HG02610 (cell line): ENCODE measurements at regions not wholly inside any gene's neighbourhood (a gene's known extent, or its start where the extent isn't known, plus 50 kb on each side); places are given as distances from the start of the nearest gene placed in this dataset.
A peak's percentile ranks its signal among the peaks of the same experiment; 100 is the strongest.
"Not testable (repeated sequence)": the region's sequence is repeated elsewhere in the genome, so short reads cannot be mapped to it uniquely, and the experiment has no call there.

Source experiments
- ATAC-seq: cut with Tn5 transposase; IDR thresholded peaks from one replicate; pipeline ENCODE4 v1.9.1; 2021; ENCODE audit warnings: mild to moderate bottlenecking, moderate library complexity; ENCODE audit not compliant: unreplicated experiment

GRCh38 chrX:75873993-75874392 is 88.9 kb upstream of the MAGEE2 start:
- no peak for ATAC-seq

- ATAC-seq: no peak
These were observed 98.4 kb upstream of the MAGEE2 start for GRCh38 chrX:75883446-75883845.

- ATAC-seq: no peak
These were observed 102.8 kb upstream of the MAGEE2 start for GRCh38 chrX:75887833-75888232.

- ATAC-seq: no peak
These were observed 107.7 kb upstream of the MAGEE2 start for GRCh38 chrX:75892749-75893148.

- no peak for ATAC-seq
These were observed 108.2 kb upstream of the MAGEE2 start for GRCh38 chrX:75893281-75893680.

GRCh38 chrX:75911716-75912115 is 126.7 kb upstream of the MAGEE2 start:
- ATAC-seq: no peak

GRCh38 chrX:75957107-75957610 is 172.1 kb upstream of the MAGEE2 start:
- ATAC-seq: no peak

- ATAC-seq: not testable (repeated sequence)
These were observed 176.3 kb upstream of the MAGEE2 start for GRCh38 chrX:75961321-75961720.

GRCh38 chrX:75963774-75964173 is 178.7 kb upstream of the MAGEE2 start:
- no peak for ATAC-seq

GRCh38 chrX:75968293-75968692 is 183.2 kb upstream of the MAGEE2 start:
- no peak for ATAC-seq

- no peak for ATAC-seq
These were observed 185.9 kb upstream of the PBDC1 start for GRCh38 chrX:75986976-75987375.

GRCh38 chrX:75989806-75990590 is 182.9 kb upstream of the PBDC1 start:
- ATAC-seq: peak; percentile 95

GRCh38 chrX:75997692-75998091 is 175.2 kb upstream of the PBDC1 start:
- ATAC-seq: no peak

GRCh38 chrX:76014321-76014720 is 158.5 kb upstream of the PBDC1 start:
- ATAC-seq: no peak

GRCh38 chrX:76026292-76026691 is 146.6 kb upstream of the PBDC1 start:
- ATAC-seq: no peak

GRCh38 chrX:76026751-76027150 is 146.1 kb upstream of the PBDC1 start:
- no peak for ATAC-seq

GRCh38 chrX:76029385-76029784 is 143.5 kb upstream of the PBDC1 start:
- ATAC-seq: no peak

- peak; percentile 48 for ATAC-seq
These were observed 108.0 kb upstream of the PBDC1 start for GRCh38 chrX:76064825-76065224.

- peak; percentile 70 for ATAC-seq
These were observed 96.7 kb upstream of the PBDC1 start for GRCh38 chrX:76076124-76076523.

GRCh38 chrX:76109654-76110053 is 63.2 kb upstream of the PBDC1 start:
- ATAC-seq: no peak
